ENCODE measurements at regions not wholly inside any gene's neighbourhood (a gene's known extent, or its start where the extent isn't known, plus 50 kb on each side); places are given as distances from the start of the nearest gene placed in this dataset.
"Not testable (repeated sequence)": the region's sequence is repeated elsewhere in the genome, so short reads cannot be mapped to it uniquely, and the experiment has no call there.

- Histone ChIP-seq H3K27me3 (no peaks in the 10 kb centered on the region), H3K9me3 (peaks cover 0 to 6% (median 0%) of the 10 kb centered on the region in 12 donors), H3K36me3 (no peaks in the 10 kb centered on the region), H3K27ac (no peak overlapping the region), H3K4me1 (no peaks in the 10 kb centered on the region), H3K4me3 (no peak overlapping the region)
- intact Hi-C loops (cut with DNase I): no loop called here
- DNase-seq: no peak
- TF ChIP-seq POLR2A (IDR thresholded peaks at IDR 0.05): no peak
- TF ChIP-seq CTCF (IDR thresholded peaks at IDR 0.05): no peak
- 82 to 87% (median 86%) methylated on average over 2 of the region's 2 CpGs for WGBS, 4 donors
- no peak for ATAC-seq
Observed at GRCh38 chr6:49205526-49205925, 257.5 kb downstream of the MMUT start.

- TF ChIP-seq POLR2A (IDR thresholded peaks at IDR 0.05) (no peak), CTCF (IDR thresholded peaks at IDR 0.05) (no peak)
- no peaks in the 10 kb centered on the region for H3K4me1 ChIP-seq
- no peaks in the 10 kb centered on the region for H3K36me3 ChIP-seq
- DNase-seq (no peak), ATAC-seq (no peak)
- H3K27me3 ChIP-seq: no peaks in the 10 kb centered on the region
- peaks cover 0 to 6% (median 0%) of the 10 kb centered on the region in 12 donors for H3K9me3 ChIP-seq
- no peak overlapping the region for H3K4me3 ChIP-seq
- H3K27ac ChIP-seq: no peak overlapping the region
- intact Hi-C loops (cut with DNase I): no loop called here
- 40 to 60% (median 52%) methylated on average over 3 of the region's 3 CpGs for WGBS, 4 donors
Observed at GRCh38 chr6:49202924-49203536, 260.0 kb downstream of the MMUT start.

GRCh38 chr6:49198015-49198414 lies 265.0 kb downstream of the MMUT start:
- intact Hi-C loops (cut with DNase I): loop anchor here in 1 of 10 donors (10.0 kb wide), 1 partner anchor 217 kb away; no protein-coding TSS in a partner anchor

DNA sequence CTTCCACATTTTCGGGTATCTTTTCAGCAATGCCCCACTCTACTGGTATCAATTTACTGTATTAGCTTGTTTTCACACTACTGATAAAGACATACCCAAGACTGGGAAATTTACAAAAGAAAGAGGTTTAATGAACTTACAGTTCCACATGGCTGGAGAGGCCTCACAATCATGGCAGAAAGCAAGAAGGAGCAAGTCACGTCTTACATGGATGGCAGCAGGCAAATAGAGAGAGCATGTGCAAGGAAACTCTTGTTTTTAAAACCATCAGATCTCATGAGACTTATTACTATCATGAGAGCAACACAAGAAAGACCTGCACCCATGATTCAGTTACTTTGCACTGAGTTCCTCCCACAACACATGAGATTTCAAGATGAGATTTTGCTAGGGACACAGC lies 300.7 kb downstream of the MMUT start:
- H3K27me3 ChIP-seq; H3K4me1 ChIP-seq; H3K36me3 ChIP-seq; DNase-seq; intact Hi-C loops (cut with DNase I); H3K4me3 ChIP-seq; H3K27ac ChIP-seq; ATAC-seq: not testable (repeated sequence)
- H3K9me3 ChIP-seq: peaks cover 0 to 13% (median 0%) of the 10 kb centered on the region in 12 donors
- 74 to 81% (median 75%) methylated on average over 2 of the region's 2 CpGs for WGBS, 4 donors

More at GRCh38 chr6:49198015-49198414, 265.0 kb downstream of the MMUT start:
- ATAC-seq (no peak), DNase-seq (no peak)
- Histone ChIP-seq H3K9me3 (no peaks in the 10 kb centered on the region), H3K27me3 (no peaks in the 10 kb centered on the region), H3K36me3 (no peaks in the 10 kb centered on the region), H3K4me1 (no peaks in the 10 kb centered on the region), H3K4me3 (no peak overlapping the region), H3K27ac (no peak overlapping the region)
- no peak for TF ChIP-seq CTCF (IDR thresholded peaks at IDR 0.05)
- TF ChIP-seq POLR2A (IDR thresholded peaks at IDR 0.05): no peak
- 13 to 35% (median 16%) methylated on average over 1 of the region's 1 CpG for WGBS, 4 donors

GRCh38 chr6:49155316-49155715 lies 307.7 kb downstream of the MMUT start:
- intact Hi-C loops (cut with DNase I): no loop called here
- 73 to 84% (median 79%) methylated on average over 2 of the region's 2 CpGs for WGBS, 4 donors
- Histone ChIP-seq H3K27me3 (no peaks in the 10 kb centered on the region), H3K9me3 (no peaks in the 10 kb centered on the region), H3K36me3 (no peaks in the 10 kb centered on the region), H3K27ac (no peak overlapping the region), H3K4me1 (no peaks in the 10 kb centered on the region), H3K4me3 (no peak overlapping the region)
- TF ChIP-seq CTCF (IDR thresholded peaks at IDR 0.05) (no peak), POLR2A (IDR thresholded peaks at IDR 0.05) (no peak)
- ATAC-seq (no peak), DNase-seq (no peak)
